GM12892 (cell line): ENCODE measurements at regions not wholly inside any gene's neighbourhood (a gene's known extent, or its start where the extent isn't known, plus 50 kb on each side); places are given as distances from the start of the nearest gene placed in this dataset.

Experiments
- POLR2A ChIP-seq: IDR thresholded peaks from 2 replicates; pipeline ENCODE4 v1.6.1; 2011; ENCODE audit warnings: low read depth, low read length, control low read depth
- POLR2AphosphoS5 ChIP-seq: IDR thresholded peaks from 2 replicates; pipeline ENCODE4 v1.6.1; 2011; ENCODE audit warnings: low read depth, low read length, control low read depth
- TAF1 ChIP-seq: IDR thresholded peaks from 2 replicates; pipeline ENCODE4 v1.6.1; 2011; ENCODE audit warnings: low read depth, mild to moderate bottlenecking, control low read depth, low read length, borderline replicate concordance

DNA sequence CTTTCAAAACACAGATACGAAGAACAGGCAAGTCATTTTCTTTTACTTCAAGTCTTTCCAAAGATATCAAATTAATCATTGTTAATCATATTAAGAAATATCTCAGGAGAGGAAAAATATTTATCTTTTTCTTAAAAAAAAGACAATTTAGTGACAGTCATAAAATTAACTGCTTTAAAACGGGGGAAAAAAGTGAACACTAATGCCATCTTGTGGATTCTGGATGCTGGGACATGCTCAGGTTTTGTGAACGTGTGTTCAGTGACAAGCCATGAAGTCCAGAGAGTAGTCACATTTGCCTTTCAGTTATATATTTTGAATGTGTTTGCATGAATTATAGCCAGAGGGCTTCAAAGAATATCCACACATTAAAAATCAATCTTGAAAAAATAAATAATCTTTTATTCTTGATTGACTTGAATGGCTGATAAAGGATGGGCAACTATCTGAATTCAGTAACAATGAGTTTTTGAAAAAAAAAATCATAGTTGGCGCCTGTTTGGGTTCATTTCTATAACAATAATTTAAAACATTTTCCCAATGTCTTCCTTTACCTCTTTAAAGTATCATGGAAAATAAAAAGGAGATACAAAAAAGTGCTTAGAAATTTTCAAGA lies 74.7 kb upstream of the NOX3 start:
- no peak for TF ChIP-seq POLR2A
- TF ChIP-seq POLR2AphosphoS5 = no peak
- no peak for TF ChIP-seq TAF1
